AG08396 (cell line): ENCODE measurements at regions not wholly inside any gene's neighbourhood (a gene's known extent, or its start where the extent isn't known, plus 50 kb on each side); places are given as distances from the start of the nearest gene placed in this dataset.

ENCODE experiments used
- DNase-seq: peaks from one replicate; pipeline ENCODE4 v3.0.0; 2012; ENCODE audit warnings: low spot score, mixed read lengths

GRCh38 chr10:78981970-78982281, 86.8 kb upstream of the ZMIZ1 start:
- peak; percentile 41 for DNase-seq

- DNase-seq = no peak
Measured at GRCh38 chr10:78982726-78983125, 86.0 kb upstream of the ZMIZ1 start.

DNA sequence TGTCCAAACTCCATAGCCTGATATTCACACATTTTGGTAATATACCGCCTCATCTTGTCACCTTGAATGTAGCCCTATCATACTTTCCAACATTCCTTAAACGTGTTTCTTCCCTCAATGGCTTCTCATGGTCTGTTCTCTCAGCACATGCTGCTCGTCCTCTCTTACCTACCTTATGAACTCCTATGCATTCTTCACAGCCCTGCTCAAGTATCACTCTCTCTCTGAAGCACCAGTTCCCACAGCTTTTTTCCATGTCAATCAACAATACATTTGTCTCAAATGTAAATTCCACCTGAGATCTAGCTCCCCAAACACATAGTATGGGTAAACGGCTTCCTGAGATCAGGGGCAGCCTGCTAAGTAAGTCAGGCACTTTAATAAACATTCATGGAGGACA, 85.2 kb upstream of the ZMIZ1 start:
- no peak for DNase-seq

DNA sequence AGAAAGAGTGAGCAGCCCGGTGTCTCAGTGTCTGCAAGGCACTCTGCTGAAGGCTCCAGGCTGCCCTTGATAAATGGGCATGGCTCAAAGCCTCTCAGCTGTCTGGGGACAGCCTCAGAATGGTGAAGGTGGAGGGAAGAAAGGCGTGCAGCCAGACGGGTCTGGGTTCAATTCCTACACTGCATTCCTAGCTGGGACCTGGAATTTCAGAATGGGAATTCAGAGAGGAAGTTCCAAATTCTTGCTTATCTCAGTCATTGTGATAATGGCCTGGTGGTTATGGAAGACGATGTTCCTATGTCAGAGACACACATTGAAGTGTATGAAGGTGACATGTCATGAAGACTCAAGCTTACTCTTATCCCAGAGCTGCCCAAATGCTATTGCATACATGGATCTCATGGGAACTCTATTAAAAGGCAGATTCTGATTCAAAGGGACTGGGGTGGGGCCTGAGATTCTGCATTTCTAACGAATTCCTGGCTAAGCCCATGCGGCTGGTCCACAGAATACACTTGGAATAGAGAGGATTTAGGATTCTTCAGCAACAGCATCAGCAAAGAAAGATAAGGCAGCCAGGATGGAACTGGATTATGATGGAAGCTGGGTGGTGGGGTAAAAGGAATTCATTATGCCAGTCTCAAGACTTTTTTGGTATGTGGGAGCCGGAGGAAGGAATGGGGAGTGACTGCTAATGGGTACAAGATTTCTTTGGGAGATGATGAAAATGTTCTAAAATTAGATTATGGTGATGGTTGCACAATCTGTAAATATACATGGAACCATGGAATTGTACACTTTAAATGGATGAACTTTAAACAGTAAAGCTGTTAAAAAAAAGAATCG, 82.6 kb upstream of the ZMIZ1 start:
- no peak for DNase-seq

GRCh38 chr10:78991187-78991586, 77.6 kb upstream of the ZMIZ1 start:
- no peak for DNase-seq

DNA sequence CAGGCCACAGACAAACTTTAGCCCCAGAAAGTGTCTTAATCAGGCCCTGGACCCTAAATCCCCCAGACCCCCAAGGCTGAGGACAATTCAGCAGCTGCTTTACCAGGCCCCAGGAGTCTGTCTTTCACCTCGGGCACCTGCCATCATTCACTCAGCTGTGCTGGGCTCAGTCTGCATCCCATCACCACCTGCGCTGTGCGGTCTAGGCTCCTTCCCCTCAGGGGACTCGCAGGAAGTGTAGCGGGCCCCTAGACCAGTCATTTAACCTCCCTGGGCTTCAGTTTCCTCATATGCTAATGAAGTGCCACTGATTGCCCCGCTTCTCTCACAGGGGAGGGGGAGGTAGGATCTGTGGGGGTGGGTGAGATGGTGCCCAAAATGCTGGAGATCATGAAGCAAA, 76.4 kb upstream of the ZMIZ1 start:
- DNase-seq = no peak

DNA sequence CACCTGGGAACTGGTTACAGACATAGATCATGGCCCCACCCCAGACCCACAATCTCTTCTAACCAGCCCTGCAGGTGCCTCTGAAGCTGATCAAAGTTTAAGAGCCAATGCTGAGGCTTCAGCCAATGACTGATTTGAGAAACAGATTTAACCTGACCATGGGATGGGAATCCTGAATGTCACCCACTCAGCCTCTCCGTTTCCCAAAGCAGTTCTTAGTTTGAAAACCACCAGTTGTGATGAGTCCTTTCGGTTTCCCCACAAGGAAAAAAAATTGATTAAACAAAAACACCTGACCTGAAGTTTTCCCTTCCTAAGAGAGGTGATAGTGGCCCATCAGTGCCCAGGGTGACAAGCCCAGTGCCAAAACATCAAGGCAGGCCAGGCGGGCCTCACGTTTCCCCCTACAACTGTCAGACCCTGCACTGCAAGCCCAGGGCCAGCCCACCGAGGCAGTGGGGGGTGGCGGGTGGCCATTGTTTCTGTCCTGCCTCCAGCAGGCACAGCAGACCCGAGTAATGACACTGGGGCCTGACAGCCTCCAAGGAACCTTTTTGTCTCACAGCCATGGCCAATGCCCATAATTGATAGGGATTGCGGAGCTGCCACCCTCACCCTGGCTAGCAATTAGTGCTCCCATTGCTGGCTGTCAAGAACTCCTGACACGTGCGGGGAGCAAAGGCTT, 75.4 kb upstream of the ZMIZ1 start:
- no peak for DNase-seq

GRCh38 chr10:78995987-78996791, 72.6 kb upstream of the ZMIZ1 start:
- DNase-seq = no peak

DNA sequence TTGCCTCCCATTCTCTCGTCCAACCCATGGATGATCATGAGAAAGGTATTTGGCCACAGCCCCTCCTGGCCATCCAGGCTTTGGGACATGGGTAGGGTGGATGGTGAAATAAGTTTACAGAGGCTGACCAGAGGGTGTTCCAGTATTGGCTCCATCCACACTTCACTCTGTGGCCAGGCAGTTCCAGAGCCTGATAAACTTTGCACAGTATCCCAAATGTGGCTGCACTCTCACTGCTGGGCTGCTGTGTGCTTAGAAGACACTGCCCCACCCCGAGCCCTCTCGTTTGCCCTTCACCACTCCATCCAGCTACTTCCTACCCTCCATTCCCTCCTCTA, 72.0 kb upstream of the ZMIZ1 start:
- DNase-seq = no peak

DNA sequence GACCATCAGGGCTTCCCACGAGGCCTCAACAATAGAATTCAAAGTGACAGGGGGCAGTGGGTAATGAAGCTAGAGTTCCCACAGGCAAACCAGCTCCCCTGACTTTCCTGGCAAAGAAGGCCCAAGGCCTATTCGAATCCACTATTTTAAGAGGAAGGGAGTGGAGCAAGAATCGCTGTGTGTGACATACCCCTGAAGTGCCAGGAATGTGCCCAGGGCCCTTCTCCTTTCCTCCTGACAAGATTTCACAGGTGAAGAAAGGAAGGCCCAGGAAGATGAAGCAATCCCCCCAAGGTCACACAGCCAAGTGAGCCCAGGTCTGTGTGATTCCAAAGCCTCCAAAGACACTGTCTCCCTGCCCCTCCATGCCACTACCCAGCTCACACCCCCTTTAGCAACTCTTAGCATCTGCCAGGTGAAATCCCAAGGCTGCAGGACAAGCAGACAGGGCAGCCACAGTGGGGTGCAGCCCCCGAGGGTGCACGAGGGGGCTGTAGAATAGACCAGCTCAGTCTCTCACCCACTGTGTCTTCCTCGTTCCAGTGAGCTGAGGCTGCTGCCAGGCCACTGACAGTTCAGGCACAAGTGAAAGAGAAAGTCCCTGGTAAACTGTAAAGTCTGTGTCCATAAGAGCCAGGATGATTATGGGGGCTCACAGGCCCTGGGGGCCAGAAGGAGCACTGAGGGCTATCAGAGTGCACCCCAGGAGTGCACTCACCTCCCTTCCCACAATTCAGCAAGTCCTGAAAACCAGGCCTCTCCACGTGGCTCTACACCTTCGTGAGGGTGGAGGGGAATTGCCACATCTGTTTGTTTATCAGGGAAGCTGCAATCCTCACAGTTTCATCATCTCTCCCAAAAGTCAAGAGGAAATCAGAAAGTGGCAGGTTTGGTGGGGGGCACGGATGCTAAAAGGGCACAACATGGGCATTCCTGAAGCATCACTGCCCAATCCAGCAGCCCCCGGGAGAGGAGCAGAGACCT, 70.8 kb upstream of the ZMIZ1 start:
- DNase-seq = peak; percentile 35

GRCh38 chr10:79001082-79001885, 67.5 kb upstream of the ZMIZ1 start:
- DNase-seq = peak; percentile 32

DNA sequence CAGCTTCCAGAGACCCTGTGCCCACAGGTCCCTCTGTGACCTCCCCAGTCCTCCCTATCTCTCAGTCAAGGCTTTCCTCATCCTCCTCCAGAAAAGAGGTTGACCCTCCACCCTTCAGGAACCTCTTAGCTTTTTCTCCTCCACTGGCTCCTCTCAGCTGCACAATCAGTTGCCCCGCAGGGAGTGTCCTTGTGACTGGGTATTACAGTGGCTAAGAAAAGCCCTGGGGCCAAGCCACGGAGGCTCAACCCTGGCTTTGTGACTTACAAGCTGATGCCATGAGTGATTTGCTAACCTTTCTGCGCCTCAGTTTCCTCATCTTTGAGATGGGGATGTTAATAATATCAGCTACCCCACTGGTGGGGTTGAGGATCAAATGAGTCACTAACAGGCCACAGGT, 66.4 kb upstream of the ZMIZ1 start:
- no peak for DNase-seq

GRCh38 chr10:79003183-79004100, 65.3 kb upstream of the ZMIZ1 start:
- DNase-seq = no peak

GRCh38 chr10:79004311-79004710, 64.5 kb upstream of the ZMIZ1 start:
- no peak for DNase-seq

DNA sequence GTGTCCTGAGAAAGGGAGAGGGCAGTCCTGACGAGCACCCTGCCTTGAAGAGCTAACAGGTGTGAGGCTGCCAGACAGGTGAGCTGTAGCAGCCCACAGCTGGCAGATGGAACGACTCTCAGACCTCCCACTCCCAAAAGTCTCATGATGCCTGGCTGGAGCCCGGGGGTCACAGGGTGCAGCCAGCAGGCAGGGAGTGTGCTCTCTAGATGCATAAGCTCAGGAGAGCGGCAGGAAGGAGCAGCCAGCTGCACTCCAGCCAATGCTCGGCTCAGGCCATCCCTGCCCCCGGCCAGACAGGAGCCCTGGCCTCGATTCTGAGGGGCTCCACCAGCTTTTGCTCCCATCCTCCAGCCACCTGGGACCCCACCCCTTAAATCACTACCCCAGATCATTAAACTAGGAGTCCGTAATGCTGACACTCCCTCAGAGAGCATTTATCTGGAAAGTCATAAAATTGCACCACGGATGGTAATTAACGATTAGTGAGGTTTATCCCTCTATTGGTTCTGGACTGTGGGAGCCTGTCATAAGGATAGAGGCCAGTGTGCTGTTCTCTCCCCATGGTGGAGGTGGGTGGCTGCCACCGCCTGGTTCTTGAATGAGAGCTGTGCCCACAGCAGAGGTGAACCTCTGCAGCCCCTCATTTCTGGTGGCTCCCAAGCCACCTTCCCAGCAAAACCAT, 63.5 kb upstream of the ZMIZ1 start:
- DNase-seq = no peak

- DNase-seq = no peak
Measured at GRCh38 chr10:79007018-79007417, 61.7 kb upstream of the ZMIZ1 start.

- DNase-seq = no peak
Measured at GRCh38 chr10:79007421-79008319, 61.1 kb upstream of the ZMIZ1 start.

DNA sequence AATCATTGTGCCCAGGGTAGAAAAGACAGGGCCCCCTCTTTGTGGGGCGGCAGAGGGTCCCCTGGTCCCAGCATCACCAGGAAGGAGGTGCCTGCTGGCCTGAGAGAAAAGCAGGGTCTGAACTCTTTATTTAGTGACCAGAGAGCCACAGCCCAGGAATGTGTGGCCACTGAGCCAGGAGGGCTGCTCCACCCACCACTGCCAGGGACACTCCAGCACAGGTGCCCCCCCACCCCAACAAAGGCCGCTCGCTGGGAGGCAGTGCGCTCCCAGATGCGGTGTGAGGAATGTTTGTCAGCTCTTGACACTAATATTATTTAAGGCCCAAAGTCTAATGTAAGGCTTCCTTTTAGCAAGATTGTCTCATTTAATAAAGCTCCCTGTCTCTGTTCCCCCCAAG, 59.6 kb upstream of the ZMIZ1 start:
- DNase-seq = no peak
